ENCODE measurements at regions not wholly inside any gene's neighbourhood (a gene's known extent, or its start where the extent isn't known, plus 50 kb on each side); places are given as distances from the start of the nearest gene placed in this dataset.
"Not testable (repeated sequence)": the region's sequence is repeated elsewhere in the genome, so short reads cannot be mapped to it uniquely, and the experiment has no call there.

- DNase-seq (ENCODE audit: low read depth in 2 of 2), result no peak
Observed at GRCh38 chr5:128722551-128722950, 184.5 kb upstream of the FBN2 start.

GRCh38 chr5:128730021-128730420 is 192.0 kb upstream of the FBN2 start:
- DNase-seq (ENCODE audit: low read depth in 2 of 2), result not testable (repeated sequence)

GRCh38 chr5:128735656-128736055 is 197.6 kb upstream of the FBN2 start:
- not testable (repeated sequence) for DNase-seq (ENCODE audit: low read depth in 2 of 2)

- DNase-seq (ENCODE audit: low read depth in 2 of 2), result no peak
Observed at GRCh38 chr5:128736553-128736952, 198.5 kb upstream of the FBN2 start.

GRCh38 chr5:128749136-128749898 is 211.3 kb upstream of the FBN2 start:
- DNase-seq (ENCODE audit: low read depth in 2 of 2), result no peak

- DNase-seq (ENCODE audit: low read depth in 2 of 2), result no peak
Observed at GRCh38 chr5:128750155-128750554, 212.1 kb upstream of the FBN2 start.

GRCh38 chr5:128757196-128757959 is 207.9 kb upstream of the SLC27A6 start:
- DNase-seq (ENCODE audit: low read depth in 2 of 2), result no peak

- no peak for DNase-seq (ENCODE audit: low read depth in 2 of 2)
Observed at GRCh38 chr5:128762661-128763306, 202.5 kb upstream of the SLC27A6 start.

- no peak for DNase-seq (ENCODE audit: low read depth in 2 of 2)
Observed at GRCh38 chr5:128763321-128763720, 202.0 kb upstream of the SLC27A6 start.

- no peak for DNase-seq (ENCODE audit: low read depth in 2 of 2)
Observed at GRCh38 chr5:128764601-128765310, 200.5 kb upstream of the SLC27A6 start.

GRCh38 chr5:128765448-128766061 is 199.7 kb upstream of the SLC27A6 start:
- no peak for DNase-seq (ENCODE audit: low read depth in 2 of 2)

- DNase-seq (ENCODE audit: low read depth in 2 of 2), result no peak
Observed at GRCh38 chr5:128766406-128766805, 198.9 kb upstream of the SLC27A6 start.

- no peak for DNase-seq (ENCODE audit: low read depth in 2 of 2)
Observed at GRCh38 chr5:128770907-128771306, 194.4 kb upstream of the SLC27A6 start.

GRCh38 chr5:128772356-128772755 is 192.9 kb upstream of the SLC27A6 start:
- no peak for DNase-seq (ENCODE audit: low read depth in 2 of 2)

- no peak for DNase-seq (ENCODE audit: low read depth in 2 of 2)
Observed at GRCh38 chr5:128773378-128773777, 191.9 kb upstream of the SLC27A6 start.

GRCh38 chr5:128774605-128775004 is 190.7 kb upstream of the SLC27A6 start:
- no peak for DNase-seq (ENCODE audit: low read depth in 2 of 2)

- DNase-seq (ENCODE audit: low read depth in 2 of 2), result no peak
Observed at GRCh38 chr5:128775558-128775957, 189.7 kb upstream of the SLC27A6 start.

GRCh38 chr5:128777052-128777451 is 188.2 kb upstream of the SLC27A6 start:
- no peak for DNase-seq (ENCODE audit: low read depth in 2 of 2)

- DNase-seq (ENCODE audit: low read depth in 2 of 2), result no peak
Observed at GRCh38 chr5:128778474-128778873, 186.8 kb upstream of the SLC27A6 start.

- no peak for DNase-seq (ENCODE audit: low read depth in 2 of 2)
Observed at GRCh38 chr5:128782446-128782845, 182.8 kb upstream of the SLC27A6 start.

- DNase-seq (ENCODE audit: low read depth in 2 of 2), result no peak
Observed at GRCh38 chr5:128784726-128785125, 180.6 kb upstream of the SLC27A6 start.

GRCh38 chr5:128791312-128791711 is 174.0 kb upstream of the SLC27A6 start:
- no peak for DNase-seq (ENCODE audit: low read depth in 2 of 2)

Measured in stimulated activated CD4-positive, alpha-beta T cell treated with anti-CD3 and anti-CD28 coated beads, Interleukin-4, amount 100 ng/mL, for 48 hours (primary cell).